Ovary (tissue), 7 donors: ENCODE measurements at regions not wholly inside any gene's neighbourhood (a gene's known extent, or its start where the extent isn't known, plus 50 kb on each side); places are given as distances from the start of the nearest gene placed in this dataset.

Experiments
- DNase-seq, 5 donors: peaks; one replicate each; pipeline ENCODE4 v3.0.0-alpha.2; 2019 to 2020
- H3K27ac ChIP-seq, 2 donors: fragments of 200-600 bp; one replicate each; pipeline versions ENCODE4 v1.5.1 to v1.8.0; 2019 to 2022
- H3K27me3 ChIP-seq: fragments of 200-600 bp; one replicate; pipeline ENCODE4 v1.8.0; 2022
- H3K36me3 ChIP-seq: fragments of 200-600 bp; sonication (generic); one replicate; pipeline ENCODE4 v1.5.1; 2019
- H3K4me1 ChIP-seq: one replicate; pipeline ENCODE4 v1.8.1; 2013; ENCODE audit warnings: mild to moderate bottlenecking, moderate library complexity; ENCODE audit not compliant: insufficient read depth
- H3K4me3 ChIP-seq: fragments of 200-600 bp; sonication (generic); one replicate; pipeline ENCODE4 v1.5.1; 2017
- H3K9me3 ChIP-seq, 2 donors: fragments of 200-600 bp in 1 of 2; sonication (generic) in 1 of 2; one replicate each; pipeline versions ENCODE4 v1.5.1 to v1.8.1; 2013 to 2019; ENCODE audit warnings: mild to moderate bottlenecking in 1 of 2, moderate library complexity in 1 of 2
- CTCF ChIP-seq, 3 donors: fragments of 450-650 bp in 2 of 3; fragments of 200-600 bp in 1 of 3; IDR thresholded peaks; one replicate each; pipeline versions ENCODE4 v1.5.1 to v1.8.0; 2016 to 2022; ENCODE audit warnings: antibody characterized with exemption in 3 of 3, mild to moderate bottlenecking in 1 of 3
- EP300 ChIP-seq: sonication (generic); formaldehyde crosslinking; IDR thresholded peaks from one replicate; pipeline ENCODE4 v1.6.1; 2017; ENCODE audit warnings: antibody characterized with exemption
- POLR2A ChIP-seq: fragments of 450-650 bp; IDR thresholded peaks from one replicate; pipeline ENCODE4 v1.6.1; 2017; ENCODE audit warnings: antibody characterized with exemption, mild to moderate bottlenecking, moderate library complexity
- WGBS, 3 donors: extraction: QIAGEN DNeasy Blood & Tissue Kit in 1 of 3; methylation state at CpG; one replicate each; pipeline versions ENCODE4 v1.1.5 to v1.1.7; 2013 to 2017; 5-methylcytosine and 5-hydroxymethylcytosine counted together
- intact Hi-C, 4 donors: fragments of 100-400 bp; cut with DNase I; formaldehyde crosslinking; loops; one replicate each; pipeline versions ENCODE4 v1.11.0 to v1.15.1; 2022 to 2023
- donor health status: DM: no; HTN: no; CAD: no; lungs with moderate emphysema.
- donor health status: DM: no; HTN: no; CAD: no.
- donor health status: Bipolar disorder and iron deficiency.
- donor health status: DM: no; HTN: no; CAD: no.
- donor health status: DM: yes; HTN: yes; CAD: no.

- Histone ChIP-seq H3K4me1 (no peaks in the 10 kb centered on the region), H3K27ac (no peak overlapping the region), H3K36me3 (no peaks in the 10 kb centered on the region), H3K4me3 (no peak overlapping the region), H3K27me3 (no peaks in the 10 kb centered on the region), H3K9me3 (no peaks in the 10 kb centered on the region)
- intact Hi-C loops, result no loop called here
- no peak for DNase-seq
- WGBS, 3 donors, result 73 to 86% (median 74%) methylated on average over 1 of the region's 1 CpG
- no peak for TF ChIP-seq CTCF (IDR thresholded peaks at IDR 0.05)
- no peak for TF ChIP-seq EP300
- no peak for TF ChIP-seq POLR2A
These were observed 597.7 kb downstream of the PCDH18 start for GRCh38 chr4:136934601-136935000.

GRCh38 chr4:136931781-136932180, 600.5 kb downstream of the PCDH18 start:
- 51 to 56% (median 53%) methylated on average over 2 of the region's 2 CpGs for WGBS, 3 donors

GRCh38 chr4:136928957-136929411, 603.3 kb downstream of the PCDH18 start:
- no peaks in the 10 kb centered on the region for H3K36me3 ChIP-seq
- no peaks in the 10 kb centered on the region for H3K9me3 ChIP-seq
- intact Hi-C loops, result no loop called here
- H3K27me3 ChIP-seq, result no peaks in the 10 kb centered on the region
- no peak overlapping the region for H3K4me3 ChIP-seq
- H3K27ac ChIP-seq, result no peak overlapping the region
- DNase-seq, result no peak
- 91 to 96% (median 95%) methylated on average over 14 to 16 of the region's 16 CpGs for WGBS, 3 donors
- H3K4me1 ChIP-seq, result no peaks in the 10 kb centered on the region
- TF ChIP-seq EP300 (no peak), CTCF (IDR thresholded peaks at IDR 0.05) (no peak), POLR2A (no peak)

More at GRCh38 chr4:136931781-136932180, 600.5 kb downstream of the PCDH18 start:
- Histone ChIP-seq H3K27ac (no peak overlapping the region), H3K9me3 (no peaks in the 10 kb centered on the region), H3K4me3 (no peak overlapping the region), H3K36me3 (no peaks in the 10 kb centered on the region), H3K27me3 (no peaks in the 10 kb centered on the region), H3K4me1 (no peaks in the 10 kb centered on the region)
- intact Hi-C loops, result no loop called here
- TF ChIP-seq CTCF (IDR thresholded peaks at IDR 0.05) (no peak), EP300 (no peak), POLR2A (no peak)
- no peak for DNase-seq

- no peaks in the 10 kb centered on the region for H3K4me1 ChIP-seq
- TF ChIP-seq POLR2A (no peak), EP300 (no peak), CTCF (IDR thresholded peaks at IDR 0.05) (no peak)
- H3K9me3 ChIP-seq, result no peaks in the 10 kb centered on the region
- DNase-seq, result no peak
- H3K27ac ChIP-seq, result no peak overlapping the region
- H3K27me3 ChIP-seq, result no peaks in the 10 kb centered on the region
- no peak overlapping the region for H3K4me3 ChIP-seq
- H3K36me3 ChIP-seq, result no peaks in the 10 kb centered on the region
- intact Hi-C loops, result no loop called here
These were observed 605.1 kb downstream of the PCDH18 start for GRCh38 chr4:136927172-136927571.

- DNase-seq, result no peak
- intact Hi-C loops, result no loop called here
- 88 to 94% (median 89%) methylated on average over 1 of the region's 1 CpG for WGBS, 3 donors
These were observed 607.1 kb downstream of the PCDH18 start for GRCh38 chr4:136925203-136925602.

More at GRCh38 chr4:136925203-136925602, 607.1 kb downstream of the PCDH18 start:
- H3K27ac ChIP-seq, result no peak overlapping the region
- H3K9me3 ChIP-seq, result no peaks in the 10 kb centered on the region
- no peak overlapping the region for H3K4me3 ChIP-seq
- H3K27me3 ChIP-seq, result no peaks in the 10 kb centered on the region
- H3K36me3 ChIP-seq, result no peaks in the 10 kb centered on the region
- TF ChIP-seq CTCF (IDR thresholded peaks at IDR 0.05), result no peak
- TF ChIP-seq EP300, result no peak
- TF ChIP-seq POLR2A, result no peak
- H3K4me1 ChIP-seq, result no peaks in the 10 kb centered on the region
